GM12892 (cell line): ENCODE measurements at regions not wholly inside any gene's neighbourhood (a gene's known extent, or its start where the extent isn't known, plus 50 kb on each side); places are given as distances from the start of the nearest gene placed in this dataset.

Source experiments
- POLR2A ChIP-seq: IDR thresholded peaks from 2 replicates; pipeline ENCODE4 v1.6.1; 2011; ENCODE audit warnings: low read depth, low read length, control low read depth
- POLR2AphosphoS5 ChIP-seq: IDR thresholded peaks from 2 replicates; pipeline ENCODE4 v1.6.1; 2011; ENCODE audit warnings: low read depth, low read length, control low read depth
- TAF1 ChIP-seq: IDR thresholded peaks from 2 replicates; pipeline ENCODE4 v1.6.1; 2011; ENCODE audit warnings: low read depth, mild to moderate bottlenecking, control low read depth, low read length, borderline replicate concordance

DNA sequence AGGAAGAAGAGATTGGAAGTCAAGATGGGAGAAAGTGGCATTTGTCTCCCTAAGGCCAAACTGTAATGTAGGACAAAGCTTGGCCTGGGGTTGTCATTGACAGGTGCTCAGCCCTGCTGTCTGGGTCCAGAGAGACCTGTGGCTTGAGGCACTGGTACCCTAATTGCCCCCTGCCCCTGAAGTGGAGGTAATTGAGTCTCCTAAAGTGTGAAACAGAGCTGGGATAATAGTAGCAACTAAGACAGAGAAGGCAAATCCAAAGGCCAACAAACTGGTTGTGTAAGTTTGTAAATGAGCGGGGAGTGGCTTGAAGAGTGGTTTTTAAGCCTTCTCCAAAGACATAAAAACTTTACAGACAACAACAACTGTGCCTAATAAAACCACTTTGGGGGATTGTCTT lies 264.2 kb upstream of the ROPN1 start:
- no peak for TF ChIP-seq POLR2AphosphoS5
- no peak for TF ChIP-seq POLR2A
- TF ChIP-seq TAF1, result no peak
